ENCODE measurements at regions not wholly inside any gene's neighbourhood (a gene's known extent, or its start where the extent isn't known, plus 50 kb on each side); places are given as distances from the start of the nearest gene placed in this dataset.
"Not testable (repeated sequence)": the region's sequence is repeated elsewhere in the genome, so short reads cannot be mapped to it uniquely, and the experiment has no call there.

GRCh38 chr4:171298048-171298718, 515.0 kb upstream of the GALNTL6 start:
- CTCF ChIA-PET; H3K36me3 ChIP-seq (ENCODE audit: control insufficient read depth in 2 of 2, extremely low read depth in 1 of 2, insufficient read depth in 1 of 2, low read length in 1 of 2); H3K27me3 ChIP-seq (replicated peaks in 1 of 2; ENCODE audit: control insufficient read depth in 2 of 2, extremely low read depth in 1 of 2, insufficient read depth in 2 of 2, low read length in 1 of 2); DNase-seq; H3K4me1 Mint-ChIP-seq; H3K9me3 ChIP-seq; H3K36me3 Mint-ChIP-seq; H3K27ac Mint-ChIP-seq; H3K27me3 Mint-ChIP-seq; H3K4me3 ChIP-seq (ENCODE audit: control insufficient read depth in 1 of 2, extremely low read depth in 1 of 2, low read length in 1 of 2); H3K4me1 ChIP-seq (ENCODE audit: control insufficient read depth in 1 of 2, extremely low read depth in 1 of 2, insufficient read depth in 2 of 2, low read length in 2 of 2); POLR2A ChIA-PET; H3K27ac ChIP-seq (ENCODE audit: low read length); ATAC-seq (replicated peaks in 1 of 4); H3K4me3 Mint-ChIP-seq: not testable (repeated sequence)
- 93% methylated on average over 47 of the region's 52 CpGs for WGBS (ENCODE audit: insufficient coverage)
- peaks cover 4 to 17% (median 15%) of the 10 kb centered on the region in 3 donors for H3K9me3 Mint-ChIP-seq

GRCh38 chr4:171288816-171289432, 524.3 kb upstream of the GALNTL6 start:
- Mint-ChIP-seq H3K4me3 (no peak overlapping the region), H3K4me1 (no peaks in the 10 kb centered on the region), H3K36me3 (no peaks in the 10 kb centered on the region), H3K27ac (no peak overlapping the region), H3K27me3 (no peaks in the 10 kb centered on the region), H3K9me3 (peaks cover 1 to 19% (median 13%) of the 10 kb centered on the region in 3 donors)
- Histone ChIP-seq H3K27me3 (replicated peaks in 1 of 2; ENCODE audit: control insufficient read depth in 2 of 2, extremely low read depth in 1 of 2, insufficient read depth in 2 of 2, low read length in 1 of 2) (no peaks in the 10 kb centered on the region), H3K4me1 (ENCODE audit: control insufficient read depth in 1 of 2, extremely low read depth in 1 of 2, insufficient read depth in 2 of 2, low read length in 2 of 2) (no peaks in the 10 kb centered on the region), H3K9me3 (no peaks in the 10 kb centered on the region), H3K27ac (ENCODE audit: low read length) (no peak overlapping the region), H3K4me3 (ENCODE audit: control insufficient read depth in 1 of 2, extremely low read depth in 1 of 2, low read length in 1 of 2) (no peak overlapping the region), H3K36me3 (ENCODE audit: control insufficient read depth in 2 of 2, extremely low read depth in 1 of 2, insufficient read depth in 1 of 2, low read length in 1 of 2) (no peaks in the 10 kb centered on the region)
- ATAC-seq (replicated peaks in 1 of 4) (no peak), DNase-seq (no peak)
- WGBS (ENCODE audit: insufficient coverage), result no CpG with 5 or more reads among the region's 3 CpGs
- CTCF ChIA-PET, result no interaction called here
- POLR2A ChIA-PET, result no interaction called here

- peaks cover 9 to 15% (median 10%) of the 10 kb centered on the region in 3 donors for H3K9me3 Mint-ChIP-seq
- H3K27me3 Mint-ChIP-seq, result no peaks in the 10 kb centered on the region
- no peak overlapping the region for H3K4me3 ChIP-seq (ENCODE audit: control insufficient read depth in 1 of 2, extremely low read depth in 1 of 2, low read length in 1 of 2)
- ATAC-seq (replicated peaks in 1 of 4) (no peak), DNase-seq (no peak)
- ChIA-PET CTCF (no interaction called here), POLR2A (no interaction called here)
- H3K4me1 ChIP-seq (ENCODE audit: control insufficient read depth in 1 of 2, extremely low read depth in 1 of 2, insufficient read depth in 2 of 2, low read length in 2 of 2), result no peaks in the 10 kb centered on the region
- no peaks in the 10 kb centered on the region for H3K36me3 Mint-ChIP-seq
- H3K27ac Mint-ChIP-seq, result no peak overlapping the region
- no peaks in the 10 kb centered on the region for H3K36me3 ChIP-seq (ENCODE audit: control insufficient read depth in 2 of 2, extremely low read depth in 1 of 2, insufficient read depth in 1 of 2, low read length in 1 of 2)
- no peaks in the 10 kb centered on the region for H3K9me3 ChIP-seq
- no peaks in the 10 kb centered on the region for H3K4me1 Mint-ChIP-seq
- H3K27me3 ChIP-seq (replicated peaks in 1 of 2; ENCODE audit: control insufficient read depth in 2 of 2, extremely low read depth in 1 of 2, insufficient read depth in 2 of 2, low read length in 1 of 2), result no peaks in the 10 kb centered on the region
- no peak overlapping the region for H3K27ac ChIP-seq (ENCODE audit: low read length)
- H3K4me3 Mint-ChIP-seq, result no peak overlapping the region
- 83% methylated on average over 1 of the region's 4 CpGs for WGBS (ENCODE audit: insufficient coverage)
These were observed 531.8 kb upstream of the GALNTL6 start for GRCh38 chr4:171281359-171281758.

- H3K27me3 Mint-ChIP-seq, result no peaks in the 10 kb centered on the region
- DNase-seq, result no peak
- Histone ChIP-seq H3K36me3 (ENCODE audit: control insufficient read depth in 2 of 2, extremely low read depth in 1 of 2, insufficient read depth in 1 of 2, low read length in 1 of 2) (no peaks in the 10 kb centered on the region), H3K4me1 (ENCODE audit: control insufficient read depth in 1 of 2, extremely low read depth in 1 of 2, insufficient read depth in 2 of 2, low read length in 2 of 2) (no peaks in the 10 kb centered on the region), H3K27ac (ENCODE audit: low read length) (no peak overlapping the region), H3K4me3 (ENCODE audit: control insufficient read depth in 1 of 2, extremely low read depth in 1 of 2, low read length in 1 of 2) (no peak overlapping the region), H3K9me3 (no peaks in the 10 kb centered on the region), H3K27me3 (replicated peaks in 1 of 2; ENCODE audit: control insufficient read depth in 2 of 2, extremely low read depth in 1 of 2, insufficient read depth in 2 of 2, low read length in 1 of 2) (no peaks in the 10 kb centered on the region)
- H3K9me3 Mint-ChIP-seq, result peaks cover 9 to 18% (median 13%) of the 10 kb centered on the region in 3 donors
- WGBS (ENCODE audit: insufficient coverage), result no CpG with 5 or more reads among the region's 2 CpGs
- no peaks in the 10 kb centered on the region for H3K4me1 Mint-ChIP-seq
- POLR2A ChIA-PET, result no interaction called here
- no peak for ATAC-seq (replicated peaks in 1 of 4)
- no peak overlapping the region for H3K4me3 Mint-ChIP-seq
- H3K36me3 Mint-ChIP-seq, result no peaks in the 10 kb centered on the region
- no peak overlapping the region for H3K27ac Mint-ChIP-seq
- CTCF ChIA-PET, result no interaction called here
These were observed 534.1 kb upstream of the GALNTL6 start for GRCh38 chr4:171279131-171279530.

DNA sequence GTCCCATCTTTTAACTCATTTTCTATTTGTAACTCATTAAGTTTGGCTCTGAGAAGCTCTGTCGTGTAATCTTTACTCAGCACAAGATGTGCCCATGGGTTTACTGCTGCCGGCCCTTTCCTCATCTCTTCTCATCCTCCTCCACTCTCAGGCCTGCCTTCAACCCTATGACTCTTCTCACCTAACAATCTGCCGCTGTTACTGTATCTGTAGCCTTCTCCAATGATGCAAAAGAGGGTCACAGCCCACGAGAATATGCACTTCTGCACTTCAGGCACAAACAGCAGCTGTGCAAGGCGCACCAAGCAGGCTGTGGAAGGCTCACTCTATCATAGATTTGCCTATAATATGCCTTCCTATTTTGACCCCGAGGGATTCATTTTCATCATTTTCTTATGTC, 546.5 kb upstream of the GALNTL6 start:
- WGBS (ENCODE audit: insufficient coverage), result 71% methylated on average over 5 of the region's 6 CpGs
- H3K4me3 Mint-ChIP-seq, result no peak overlapping the region
- Histone ChIP-seq H3K4me3 (ENCODE audit: control insufficient read depth in 1 of 2, extremely low read depth in 1 of 2, low read length in 1 of 2) (no peak overlapping the region), H3K4me1 (ENCODE audit: control insufficient read depth in 1 of 2, extremely low read depth in 1 of 2, insufficient read depth in 2 of 2, low read length in 2 of 2) (no peaks in the 10 kb centered on the region), H3K27me3 (replicated peaks in 1 of 2; ENCODE audit: control insufficient read depth in 2 of 2, extremely low read depth in 1 of 2, insufficient read depth in 2 of 2, low read length in 1 of 2) (no peaks in the 10 kb centered on the region), H3K9me3 (no peaks in the 10 kb centered on the region), H3K27ac (ENCODE audit: low read length) (no peak overlapping the region), H3K36me3 (ENCODE audit: control insufficient read depth in 2 of 2, extremely low read depth in 1 of 2, insufficient read depth in 1 of 2, low read length in 1 of 2) (no peaks in the 10 kb centered on the region)
- DNase-seq, result no peak
- no peaks in the 10 kb centered on the region for H3K4me1 Mint-ChIP-seq
- ChIA-PET CTCF (no interaction called here), POLR2A (no interaction called here)
- H3K27me3 Mint-ChIP-seq, result no peaks in the 10 kb centered on the region
- peaks cover under 1 to 21% (median 6%) of the 10 kb centered on the region in 3 donors for H3K9me3 Mint-ChIP-seq
- no peak overlapping the region for H3K27ac Mint-ChIP-seq
- no peak for ATAC-seq (replicated peaks in 1 of 4)
- no peaks in the 10 kb centered on the region for H3K36me3 Mint-ChIP-seq

GRCh38 chr4:171265190-171265818, 547.9 kb upstream of the GALNTL6 start:
- ATAC-seq (replicated peaks in 1 of 4) (no peak), DNase-seq (no peak)
- Mint-ChIP-seq H3K27ac (no peak overlapping the region), H3K4me1 (no peaks in the 10 kb centered on the region), H3K27me3 (no peaks in the 10 kb centered on the region), H3K36me3 (no peaks in the 10 kb centered on the region), H3K4me3 (no peak overlapping the region), H3K9me3 (peaks cover 10 to 30% (median 13%) of the 10 kb centered on the region in 3 donors)
- POLR2A ChIA-PET, result no interaction called here
- Histone ChIP-seq H3K9me3 (no peaks in the 10 kb centered on the region), H3K27ac (ENCODE audit: low read length) (no peak overlapping the region), H3K36me3 (ENCODE audit: control insufficient read depth in 2 of 2, extremely low read depth in 1 of 2, insufficient read depth in 1 of 2, low read length in 1 of 2) (no peaks in the 10 kb centered on the region), H3K4me3 (ENCODE audit: control insufficient read depth in 1 of 2, extremely low read depth in 1 of 2, low read length in 1 of 2) (no peak overlapping the region), H3K27me3 (replicated peaks in 1 of 2; ENCODE audit: control insufficient read depth in 2 of 2, extremely low read depth in 1 of 2, insufficient read depth in 2 of 2, low read length in 1 of 2) (no peaks in the 10 kb centered on the region), H3K4me1 (ENCODE audit: control insufficient read depth in 1 of 2, extremely low read depth in 1 of 2, insufficient read depth in 2 of 2, low read length in 2 of 2) (no peaks in the 10 kb centered on the region)
- WGBS (ENCODE audit: insufficient coverage), result no CpG with 5 or more reads among the region's 1 CpG
- CTCF ChIA-PET, result no interaction called here

All from T-cell (primary cell).